HG03520 (cell line): ENCODE measurements at regions not wholly inside any gene's neighbourhood (a gene's known extent, or its start where the extent isn't known, plus 50 kb on each side); places are given as distances from the start of the nearest gene placed in this dataset.
"Not testable (repeated sequence)": the region's sequence is repeated elsewhere in the genome, so short reads cannot be mapped to it uniquely, and the experiment has no call there.

Experiments
- ATAC-seq: cut with Tn5 transposase; IDR thresholded peaks from one replicate; pipeline ENCODE4 v1.9.1; 2021; ENCODE audit warnings: mild to moderate bottlenecking, moderate library complexity; ENCODE audit not compliant: unreplicated experiment

GRCh38 chr6:126949786-126950185, 168.7 kb upstream of the RSPO3 start:
- no peak for ATAC-seq

GRCh38 chr6:126955621-126956020, 162.8 kb upstream of the RSPO3 start:
- no peak for ATAC-seq

GRCh38 chr6:126957721-126958120, 160.8 kb upstream of the RSPO3 start:
- no peak for ATAC-seq

GRCh38 chr6:126959765-126960164, 158.7 kb upstream of the RSPO3 start:
- ATAC-seq, result no peak

GRCh38 chr6:126963077-126963809, 155.2 kb upstream of the RSPO3 start:
- ATAC-seq, result no peak

GRCh38 chr6:126967296-126968005, 151.0 kb upstream of the RSPO3 start:
- no peak for ATAC-seq

GRCh38 chr6:126976253-126976797, 142.1 kb upstream of the RSPO3 start:
- no peak for ATAC-seq

- no peak for ATAC-seq
Observed at GRCh38 chr6:126983779-126984178, 134.7 kb upstream of the RSPO3 start.

- ATAC-seq, result not testable (repeated sequence)
Observed at GRCh38 chr6:126988125-126988524, 130.3 kb upstream of the RSPO3 start.

GRCh38 chr6:127000631-127001030, 117.8 kb upstream of the RSPO3 start:
- no peak for ATAC-seq

- no peak for ATAC-seq
Observed at GRCh38 chr6:127013865-127014264, 104.6 kb upstream of the RSPO3 start.

GRCh38 chr6:127015858-127016257, 102.6 kb upstream of the RSPO3 start:
- ATAC-seq, result no peak

- ATAC-seq, result no peak
Observed at GRCh38 chr6:127019828-127020227, 98.6 kb upstream of the RSPO3 start.

GRCh38 chr6:127022302-127022701, 96.2 kb upstream of the RSPO3 start:
- ATAC-seq, result no peak

GRCh38 chr6:127023001-127023778, 95.3 kb upstream of the RSPO3 start:
- no peak for ATAC-seq

GRCh38 chr6:127026247-127026646, 92.2 kb upstream of the RSPO3 start:
- no peak for ATAC-seq

GRCh38 chr6:127030111-127030510, 88.4 kb upstream of the RSPO3 start:
- ATAC-seq, result no peak

GRCh38 chr6:127030836-127031235, 87.6 kb upstream of the RSPO3 start:
- no peak for ATAC-seq

- ATAC-seq, result no peak
Observed at GRCh38 chr6:127031511-127031910, 87.0 kb upstream of the RSPO3 start.

GRCh38 chr6:127032971-127033370, 85.5 kb upstream of the RSPO3 start:
- no peak for ATAC-seq

GRCh38 chr6:127051571-127052260, 66.8 kb upstream of the RSPO3 start:
- no peak for ATAC-seq
